Adipose tissue (tissue), 3 donors: ENCODE measurements at regions not wholly inside any gene's neighbourhood (a gene's known extent, or its start where the extent isn't known, plus 50 kb on each side); places are given as distances from the start of the nearest gene placed in this dataset.

Source experiments
- H3K27ac ChIP-seq: one replicate; pipeline ENCODE4 v1.5.1; 2013; ENCODE audit warnings: low read depth, low read length
- WGBS, 3 donors: extraction: QIAGEN DNeasy Blood & Tissue Kit; methylation state at CpG; one replicate each; pipeline ENCODE4 v1.1.7; 2013; 5-methylcytosine and 5-hydroxymethylcytosine counted together
- donor health status: healthy with polysubstance abuse.
- donor health status: Bipolar disorder and iron deficiency.
- donor health status: healthy.

GRCh38 chr11:69883292-69884255 lies 64.4 kb upstream of the FGF3 start:
- no peak overlapping the region for H3K27ac ChIP-seq
- 77 to 79% (median 77%) methylated on average over 30 to 32 of the region's 32 CpGs for WGBS, 3 donors

GRCh38 chr11:69884286-69884685 lies 65.1 kb upstream of the FGF3 start:
- H3K27ac ChIP-seq, result no peak overlapping the region
- WGBS, 3 donors, result 90 to 94% (median 91%) methylated on average over 10 of the region's 10 CpGs

GRCh38 chr11:69884751-69885150 lies 65.5 kb upstream of the FGF3 start:
- 77 to 83% (median 77%) methylated on average over 7 of the region's 7 CpGs for WGBS, 3 donors
- H3K27ac ChIP-seq, result no peak overlapping the region

- H3K27ac ChIP-seq, result no peak overlapping the region
- WGBS, 3 donors, result 88 to 91% (median 88%) methylated on average over 2 of the region's 2 CpGs
Observed at GRCh38 chr11:69887330-69887729, 68.1 kb upstream of the FGF3 start.

- 85 to 92% (median 87%) methylated on average over 10 of the region's 10 CpGs for WGBS, 3 donors
- no peak overlapping the region for H3K27ac ChIP-seq
Observed at GRCh38 chr11:69887841-69888427, 68.7 kb upstream of the FGF3 start.

- H3K27ac ChIP-seq, result no peak overlapping the region
- WGBS, 3 donors, result 14 to 26% (median 25%) methylated on average over 13 of the region's 13 CpGs
Observed at GRCh38 chr11:69888483-69889181, 69.4 kb upstream of the FGF3 start.

GRCh38 chr11:69889400-69890318 lies 70.4 kb upstream of the FGF3 start:
- H3K27ac ChIP-seq, result no peak overlapping the region
- WGBS, 3 donors, result 27 to 37% (median 31%) methylated on average over 27 of the region's 27 CpGs

- 77 to 90% (median 85%) methylated on average over 6 of the region's 6 CpGs for WGBS, 3 donors
- no peak overlapping the region for H3K27ac ChIP-seq
Observed at GRCh38 chr11:69890476-69890875, 71.3 kb upstream of the FGF3 start.

- H3K27ac ChIP-seq, result no peak overlapping the region
- 46 to 56% (median 55%) methylated on average over 46 of the region's 46 CpGs for WGBS, 3 donors
Observed at GRCh38 chr11:69891421-69892236, 72.4 kb upstream of the FGF3 start.

- H3K27ac ChIP-seq, result no peak overlapping the region
- 68 to 74% (median 72%) methylated on average over 29 of the region's 29 CpGs for WGBS, 3 donors
Observed at GRCh38 chr11:69892237-69892985, 73.2 kb upstream of the FGF3 start.

- H3K27ac ChIP-seq, result no peak overlapping the region
- WGBS, 3 donors, result 26 to 36% (median 30%) methylated on average over 11 of the region's 11 CpGs
Observed at GRCh38 chr11:69892986-69893555, 73.9 kb upstream of the FGF3 start.

- 63 to 72% (median 68%) methylated on average over 10 of the region's 10 CpGs for WGBS, 3 donors
- no peak overlapping the region for H3K27ac ChIP-seq
Observed at GRCh38 chr11:69893631-69894030, 74.4 kb upstream of the FGF3 start.

GRCh38 chr11:69894181-69894611 lies 75.0 kb upstream of the FGF3 start:
- 70 to 87% (median 86%) methylated on average over 15 of the region's 15 CpGs for WGBS, 3 donors
- H3K27ac ChIP-seq, result no peak overlapping the region

GRCh38 chr11:69894648-69895047 lies 75.4 kb upstream of the FGF3 start:
- 70 to 89% (median 87%) methylated on average over 8 of the region's 8 CpGs for WGBS, 3 donors
- H3K27ac ChIP-seq, result no peak overlapping the region

- H3K27ac ChIP-seq, result no peak overlapping the region
Observed at GRCh38 chr11:69896250-69896649, 77.0 kb upstream of the FGF3 start.

GRCh38 chr11:69898123-69898522 lies 78.9 kb upstream of the FGF3 start:
- H3K27ac ChIP-seq, result no peak overlapping the region
- WGBS, 3 donors, result 76 to 93% (median 92%) methylated on average over 4 of the region's 4 CpGs
